HL-60 (cell line): ENCODE measurements at regions not wholly inside any gene's neighbourhood (a gene's known extent, or its start where the extent isn't known, plus 50 kb on each side); places are given as distances from the start of the nearest gene placed in this dataset.

Source experiments
- DNase-seq, 2 experiments: peaks; one replicate each; pipeline ENCODE4 v3.0.0-alpha.2; 2010 to 2020; ENCODE audit warnings: low read depth in 1 of 2, low spot score in 1 of 2
- H3K27ac ChIP-seq: fragments of 250-450 bp; sonication (Bioruptor Pico); replicated peaks from 2 replicates; pipeline ENCODE4 v1.5.1; 2020; ENCODE audit warnings: mild to moderate bottlenecking, moderate library complexity
- H3K27me3 ChIP-seq: fragments of 250-450 bp; sonication (Bioruptor Pico); 2 replicates; pipeline ENCODE4 v1.5.1; 2021; ENCODE audit warnings: mild to moderate bottlenecking, moderate library complexity; ENCODE audit not compliant: insufficient read depth, poor library complexity, severe bottlenecking
- H3K4me3 ChIP-seq: replicated peaks from 2 replicates; pipeline ENCODE4 v1.5.1; 2011; ENCODE audit warnings: mild to moderate bottlenecking, control low read depth, low read length; ENCODE audit not compliant: insufficient read depth
- CTCF ChIP-seq: IDR thresholded peaks from one replicate; pipeline ENCODE4 v1.5.1; 2011; ENCODE audit warnings: low read length, control low read depth, inconsistent platforms; ENCODE audit not compliant: insufficient read depth
- GABPA ChIP-seq: IDR thresholded peaks from 2 replicates; pipeline ENCODE4 v1.6.1; 2012; ENCODE audit warnings: low read depth
- POLR2AphosphoS5 ChIP-seq: IDR thresholded peaks from 2 replicates; pipeline ENCODE4 v1.6.1; 2012; ENCODE audit warnings: low read depth
- SPI1 ChIP-seq: IDR thresholded peaks from 2 replicates; pipeline ENCODE4 v1.6.1; 2012; ENCODE audit warnings: low read depth, mild to moderate bottlenecking, borderline replicate concordance
- TF ChIP-seq, protein P1 (sequence below): IDR thresholded peaks from 2 replicates; pipeline ENCODE4 v1.6.1; 2012; ENCODE audit warnings: low read depth; ENCODE audit not compliant: insufficient replicate concordance

DNA sequence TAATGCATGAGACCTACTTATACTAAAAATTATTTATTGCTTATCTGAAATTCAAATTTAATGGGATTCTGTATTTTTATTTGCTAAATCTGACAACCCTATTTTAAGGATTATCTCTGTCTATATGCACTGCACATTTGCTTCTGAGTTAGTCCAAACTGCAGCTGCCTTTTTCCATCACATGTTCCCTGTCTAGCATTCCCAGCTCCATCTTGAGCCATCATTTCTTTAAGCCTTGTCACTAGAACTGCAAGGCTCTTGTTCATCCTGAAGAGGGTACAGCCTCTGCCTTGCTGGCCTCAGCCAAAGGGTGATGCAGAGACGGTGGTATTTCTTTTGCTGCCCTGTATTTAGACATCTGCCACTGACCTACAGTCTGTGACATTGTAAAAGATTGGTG is 125.8 kb upstream of the STT3B start:
- TF ChIP-seq POLR2AphosphoS5 (no peak), GABPA (no peak), CTCF (no peak), SPI1 (no peak)
- TF ChIP-seq, protein P1, sequence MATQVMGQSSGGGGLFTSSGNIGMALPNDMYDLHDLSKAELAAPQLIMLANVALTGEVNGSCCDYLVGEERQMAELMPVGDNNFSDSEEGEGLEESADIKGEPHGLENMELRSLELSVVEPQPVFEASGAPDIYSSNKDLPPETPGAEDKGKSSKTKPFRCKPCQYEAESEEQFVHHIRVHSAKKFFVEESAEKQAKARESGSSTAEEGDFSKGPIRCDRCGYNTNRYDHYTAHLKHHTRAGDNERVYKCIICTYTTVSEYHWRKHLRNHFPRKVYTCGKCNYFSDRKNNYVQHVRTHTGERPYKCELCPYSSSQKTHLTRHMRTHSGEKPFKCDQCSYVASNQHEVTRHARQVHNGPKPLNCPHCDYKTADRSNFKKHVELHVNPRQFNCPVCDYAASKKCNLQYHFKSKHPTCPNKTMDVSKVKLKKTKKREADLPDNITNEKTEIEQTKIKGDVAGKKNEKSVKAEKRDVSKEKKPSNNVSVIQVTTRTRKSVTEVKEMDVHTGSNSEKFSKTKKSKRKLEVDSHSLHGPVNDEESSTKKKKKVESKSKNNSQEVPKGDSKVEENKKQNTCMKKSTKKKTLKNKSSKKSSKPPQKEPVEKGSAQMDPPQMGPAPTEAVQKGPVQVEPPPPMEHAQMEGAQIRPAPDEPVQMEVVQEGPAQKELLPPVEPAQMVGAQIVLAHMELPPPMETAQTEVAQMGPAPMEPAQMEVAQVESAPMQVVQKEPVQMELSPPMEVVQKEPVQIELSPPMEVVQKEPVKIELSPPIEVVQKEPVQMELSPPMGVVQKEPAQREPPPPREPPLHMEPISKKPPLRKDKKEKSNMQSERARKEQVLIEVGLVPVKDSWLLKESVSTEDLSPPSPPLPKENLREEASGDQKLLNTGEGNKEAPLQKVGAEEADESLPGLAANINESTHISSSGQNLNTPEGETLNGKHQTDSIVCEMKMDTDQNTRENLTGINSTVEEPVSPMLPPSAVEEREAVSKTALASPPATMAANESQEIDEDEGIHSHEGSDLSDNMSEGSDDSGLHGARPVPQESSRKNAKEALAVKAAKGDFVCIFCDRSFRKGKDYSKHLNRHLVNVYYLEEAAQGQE = no peak
- no peak overlapping the region for H3K4me3 ChIP-seq
- DNase-seq = no peak

GRCh38 chr3:31407665-31408064 is 125.1 kb upstream of the STT3B start:
- H3K4me3 ChIP-seq = no peak overlapping the region
- DNase-seq = no peak
- TF ChIP-seq GABPA = no peak
- no peak overlapping the region for H3K27ac ChIP-seq
- H3K27me3 ChIP-seq = no peaks in the 10 kb centered on the region

More for the DNA sequence above, 125.8 kb upstream of the STT3B start:
- no peak overlapping the region for H3K27ac ChIP-seq
- no peaks in the 10 kb centered on the region for H3K27me3 ChIP-seq

- no peak for TF ChIP-seq CTCF
- TF ChIP-seq GABPA = no peak
- TF ChIP-seq SPI1 = no peak
- no peak for TF ChIP-seq POLR2AphosphoS5
- TF ChIP-seq, protein P1 = no peak
- no peak overlapping the region for H3K27ac ChIP-seq
- no peak for DNase-seq
- no peak overlapping the region for H3K4me3 ChIP-seq
- no peaks in the 10 kb centered on the region for H3K27me3 ChIP-seq
Observed at GRCh38 chr3:31408720-31409119, 124.0 kb upstream of the STT3B start.

DNA sequence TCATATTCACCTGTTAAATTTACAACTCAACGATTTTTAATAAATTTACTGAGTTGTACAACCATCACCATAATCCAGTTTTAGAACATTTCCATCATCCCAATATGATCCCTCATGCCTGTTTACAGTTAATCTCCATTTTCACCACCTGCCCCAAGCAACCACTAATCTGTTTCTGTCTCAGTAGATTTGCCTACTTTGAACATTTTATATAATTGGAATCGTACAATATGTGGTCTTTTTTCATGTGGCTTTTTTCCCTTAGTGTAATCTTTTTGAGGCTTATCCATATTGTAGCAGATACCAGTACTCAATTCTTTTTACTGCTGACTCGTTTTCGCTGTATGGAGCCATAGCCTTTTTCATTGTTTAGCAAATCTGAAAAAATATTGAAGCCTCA is 123.3 kb upstream of the STT3B start:
- TF ChIP-seq SPI1 = no peak
- no peak for TF ChIP-seq POLR2AphosphoS5
- no peak for TF ChIP-seq GABPA
- TF ChIP-seq, protein P1 = no peak
- TF ChIP-seq CTCF = no peak
- no peak for DNase-seq
- Histone ChIP-seq H3K27ac (no peak overlapping the region), H3K27me3 (no peaks in the 10 kb centered on the region), H3K4me3 (no peak overlapping the region)
